GM12891 (cell line): ENCODE measurements at regions not wholly inside any gene's neighbourhood (a gene's known extent, or its start where the extent isn't known, plus 50 kb on each side); places are given as distances from the start of the nearest gene placed in this dataset.

Experiments
- POLR2A ChIP-seq: IDR thresholded peaks from 2 replicates; pipeline ENCODE4 v1.6.1; 2011; ENCODE audit warnings: low read depth, low read length, control low read depth
- POLR2AphosphoS5 ChIP-seq: IDR thresholded peaks from 2 replicates; pipeline ENCODE4 v1.6.1; 2011; ENCODE audit warnings: low read depth, low read length, control low read depth
- TAF1 ChIP-seq: IDR thresholded peaks from 2 replicates; pipeline ENCODE4 v1.6.1; 2011; ENCODE audit warnings: low read depth, low read length, control low read depth

- TF ChIP-seq POLR2AphosphoS5 (no peak), TAF1 (no peak), POLR2A (no peak)
Measured at GRCh38 chr7:388961-389701, 99.2 kb downstream of the FOXL3 start.
